Cardiac muscle cell (in vitro differentiated cells and primary cell): ENCODE measurements at regions not wholly inside any gene's neighbourhood (a gene's known extent, or its start where the extent isn't known, plus 50 kb on each side); places are given as distances from the start of the nearest gene placed in this dataset.
A peak's percentile ranks its signal among the peaks of the same experiment; 100 is the strongest.

Experiments
- DNase-seq, 2 donors: peaks; one replicate each; pipeline versions ENCODE4 v3.0.0 to v3.0.0-alpha.2; 2010 to 2017; ENCODE audit warnings: low read depth in 1 of 2, low spot score in 1 of 2
- H3K27ac ChIP-seq: fragments of 200-600 bp; sonication (generic); 2 replicates; pipeline ENCODE4 v1.5.1; 2016
- H3K27me3 ChIP-seq: fragments of 200-600 bp; sonication (generic); 2 replicates; pipeline ENCODE4 v1.6.0; 2016; ENCODE audit warnings: control low read depth
- H3K36me3 ChIP-seq: fragments of 200-600 bp; sonication (generic); 2 replicates; pipeline ENCODE4 v1.5.1; 2016; ENCODE audit warnings: control low read depth
- H3K4me1 ChIP-seq: fragments of 200-600 bp; sonication (generic); 2 replicates; pipeline ENCODE4 v1.8.1; 2017; ENCODE audit warnings: low read depth, mild to moderate bottlenecking, mixed run types
- H3K4me3 ChIP-seq: fragments of 200-600 bp; sonication (generic); 2 replicates; pipeline ENCODE4 v1.5.1; 2016; ENCODE audit warnings: mild to moderate bottlenecking
- H3K9me3 ChIP-seq: fragments of 200-600 bp; sonication (generic); 2 replicates; pipeline ENCODE4 v1.5.1; 2017; ENCODE audit warnings: low read depth, mild to moderate bottlenecking, control low read depth
- TF ChIP-seq, protein P1 (sequence below): IDR thresholded peaks from 2 replicates; pipeline ENCODE4 v1.5.1; 2012; ENCODE audit warnings: low read depth, mild to moderate bottlenecking, low read length

DNA sequence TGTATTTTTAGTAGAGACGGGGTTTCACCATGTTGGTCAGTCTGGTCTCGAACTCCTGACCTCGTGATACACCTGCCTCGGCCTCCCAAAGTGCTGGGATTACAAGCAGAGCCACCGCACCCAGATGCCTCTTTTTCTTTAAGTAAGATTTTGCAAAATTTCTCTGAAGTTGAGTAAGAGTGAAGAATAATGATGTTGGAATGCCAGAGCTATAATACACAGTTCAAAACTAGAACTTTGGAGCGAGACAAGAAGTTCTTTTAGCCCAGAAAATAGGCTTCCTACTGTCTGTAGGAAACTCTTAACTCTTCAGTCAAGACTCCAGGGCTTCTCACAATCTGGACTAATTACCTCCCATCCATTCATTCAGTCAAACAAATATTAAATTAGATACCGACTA is 51.4 kb downstream of the MARCHF4 start:
- Histone ChIP-seq H3K27me3 (no peaks in the 10 kb centered on the region), H3K4me3 (no peak overlapping the region), H3K27ac (no peak overlapping the region), H3K9me3 (no peaks in the 10 kb centered on the region), H3K4me1 (peaks cover 5% of the 10 kb centered on the region), H3K36me3 (no peaks in the 10 kb centered on the region)
- no peak for DNase-seq
- TF ChIP-seq, protein P1, sequence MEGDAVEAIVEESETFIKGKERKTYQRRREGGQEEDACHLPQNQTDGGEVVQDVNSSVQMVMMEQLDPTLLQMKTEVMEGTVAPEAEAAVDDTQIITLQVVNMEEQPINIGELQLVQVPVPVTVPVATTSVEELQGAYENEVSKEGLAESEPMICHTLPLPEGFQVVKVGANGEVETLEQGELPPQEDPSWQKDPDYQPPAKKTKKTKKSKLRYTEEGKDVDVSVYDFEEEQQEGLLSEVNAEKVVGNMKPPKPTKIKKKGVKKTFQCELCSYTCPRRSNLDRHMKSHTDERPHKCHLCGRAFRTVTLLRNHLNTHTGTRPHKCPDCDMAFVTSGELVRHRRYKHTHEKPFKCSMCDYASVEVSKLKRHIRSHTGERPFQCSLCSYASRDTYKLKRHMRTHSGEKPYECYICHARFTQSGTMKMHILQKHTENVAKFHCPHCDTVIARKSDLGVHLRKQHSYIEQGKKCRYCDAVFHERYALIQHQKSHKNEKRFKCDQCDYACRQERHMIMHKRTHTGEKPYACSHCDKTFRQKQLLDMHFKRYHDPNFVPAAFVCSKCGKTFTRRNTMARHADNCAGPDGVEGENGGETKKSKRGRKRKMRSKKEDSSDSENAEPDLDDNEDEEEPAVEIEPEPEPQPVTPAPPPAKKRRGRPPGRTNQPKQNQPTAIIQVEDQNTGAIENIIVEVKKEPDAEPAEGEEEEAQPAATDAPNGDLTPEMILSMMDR = no peak

DNA sequence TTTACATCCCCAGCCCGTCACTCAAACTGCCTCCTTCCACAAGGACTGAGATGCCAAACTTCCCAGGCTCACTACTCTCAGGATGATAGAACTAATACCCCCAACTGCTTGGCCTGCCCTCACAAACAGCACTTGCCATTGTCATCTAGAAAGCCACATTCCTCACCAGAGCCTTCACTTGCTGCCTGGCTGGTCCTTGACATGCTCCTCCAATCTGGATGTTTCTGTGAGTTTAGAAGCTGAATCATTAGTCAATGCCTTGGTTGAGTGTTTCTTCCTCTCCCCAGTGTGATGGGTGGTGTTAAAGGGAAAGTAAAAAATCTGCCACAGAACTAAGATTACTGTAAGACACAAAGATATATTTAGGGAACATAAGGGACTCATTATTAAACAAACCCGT is 52.5 kb downstream of the MARCHF4 start:
- DNase-seq = peak in 1 of 2 donors; percentile 15
- Histone ChIP-seq H3K36me3 (no peaks in the 10 kb centered on the region), H3K4me1 (peaks cover 9% of the 10 kb centered on the region), H3K27me3 (no peaks in the 10 kb centered on the region), H3K27ac (no peak overlapping the region), H3K9me3 (no peaks in the 10 kb centered on the region), H3K4me3 (no peak overlapping the region)
- TF ChIP-seq, protein P1 = no peak

DNA sequence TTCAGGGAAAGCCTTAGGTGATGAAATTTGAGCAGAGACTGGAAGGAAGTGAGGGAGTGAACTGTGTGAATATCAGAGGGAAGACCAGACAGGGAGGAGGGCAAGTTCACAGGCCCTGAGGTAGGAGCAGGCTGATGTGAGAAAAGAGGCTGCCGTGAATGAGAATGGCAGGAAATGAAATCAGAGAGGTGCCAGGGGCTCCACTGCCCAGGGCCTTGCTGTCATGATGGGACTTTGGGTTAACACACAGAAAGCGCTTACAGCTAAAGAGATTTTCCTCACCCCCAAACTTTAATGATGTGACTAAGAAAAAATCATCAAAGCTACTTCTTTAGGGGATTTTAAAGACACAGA is 53.8 kb downstream of the MARCHF4 start:
- no peak overlapping the region for H3K4me3 ChIP-seq
- peaks cover 13% of the 10 kb centered on the region for H3K4me1 ChIP-seq
- H3K27ac ChIP-seq = no peak overlapping the region
- H3K27me3 ChIP-seq = no peaks in the 10 kb centered on the region
- no peaks in the 10 kb centered on the region for H3K36me3 ChIP-seq
- TF ChIP-seq, protein P1 = no peak
- no peaks in the 10 kb centered on the region for H3K9me3 ChIP-seq
- DNase-seq = no peak

DNA sequence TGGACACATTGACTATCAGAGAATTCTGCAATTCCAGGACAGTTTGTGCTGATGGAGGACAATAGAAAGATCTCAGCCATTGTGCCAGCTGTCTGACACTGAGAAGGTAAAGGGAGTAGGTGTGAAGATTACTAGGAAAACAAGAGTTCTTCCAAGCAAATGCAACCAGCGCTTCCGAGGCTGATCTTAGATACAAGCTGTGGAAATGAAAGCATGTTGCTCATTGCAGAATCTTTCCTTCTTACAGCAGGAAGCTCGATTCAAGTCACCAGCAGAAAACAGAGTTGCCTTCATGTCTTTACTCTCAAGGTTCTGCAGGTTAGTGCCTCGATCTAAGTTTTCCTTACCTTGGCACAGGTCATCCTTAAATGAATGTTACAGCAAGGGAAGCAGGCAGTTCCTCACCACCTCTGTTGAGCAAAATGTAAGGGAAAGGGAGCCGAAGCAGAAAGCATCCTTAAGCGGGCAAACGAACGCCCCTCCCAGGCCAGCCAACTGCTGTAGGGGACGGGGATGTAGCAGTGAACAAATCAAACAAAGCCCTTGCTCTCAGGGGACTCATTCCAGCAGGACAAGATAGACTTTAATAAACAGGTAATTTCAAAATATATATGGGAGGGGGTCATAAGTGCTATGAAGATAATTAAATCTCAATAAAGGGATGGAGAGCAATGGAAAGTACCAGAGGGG is 54.3 kb downstream of the MARCHF4 start:
- peaks cover 17% of the 10 kb centered on the region for H3K4me1 ChIP-seq
- no peak overlapping the region for H3K27ac ChIP-seq
- DNase-seq = no peak
- no peak overlapping the region for H3K4me3 ChIP-seq
- no peaks in the 10 kb centered on the region for H3K9me3 ChIP-seq
- H3K27me3 ChIP-seq = no peaks in the 10 kb centered on the region
- TF ChIP-seq, protein P1 = no peak
- H3K36me3 ChIP-seq = no peaks in the 10 kb centered on the region

DNA sequence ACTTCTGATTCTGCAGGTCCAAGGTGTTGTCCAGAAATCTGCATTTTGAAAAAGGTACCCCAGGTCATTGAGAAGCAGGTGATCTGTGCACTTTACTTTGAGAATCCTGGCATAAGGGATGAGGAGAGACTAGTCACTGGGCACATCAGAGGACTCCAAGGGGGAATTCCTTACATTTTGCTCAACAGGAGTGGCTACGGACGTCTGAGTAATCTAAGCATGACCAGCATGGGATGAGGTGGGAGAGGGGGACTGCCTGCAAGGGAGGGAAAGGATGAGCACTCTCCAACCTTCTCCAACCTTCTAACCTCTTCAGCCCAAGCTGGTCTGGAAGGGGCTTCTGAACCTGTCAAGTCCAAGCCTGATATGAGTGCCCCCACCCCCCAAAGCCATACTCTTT is 55.5 kb downstream of the MARCHF4 start:
- Histone ChIP-seq H3K36me3 (no peaks in the 10 kb centered on the region), H3K4me3 (no peak overlapping the region), H3K4me1 (peaks cover 17% of the 10 kb centered on the region), H3K27me3 (no peaks in the 10 kb centered on the region), H3K9me3 (no peaks in the 10 kb centered on the region), H3K27ac (no peak overlapping the region)
- no peak for DNase-seq
- TF ChIP-seq, protein P1 = no peak
